Uterus (tissue), 2 donors: ENCODE measurements at regions not wholly inside any gene's neighbourhood (a gene's known extent, or its start where the extent isn't known, plus 50 kb on each side); places are given as distances from the start of the nearest gene placed in this dataset.

ENCODE experiments used
- POLR2A ChIP-seq, 2 donors: fragments of 450-650 bp; IDR thresholded peaks; one replicate each; pipeline ENCODE4 v1.6.1; 2016; ENCODE audit warnings: antibody characterized with exemption in 2 of 2, mild to moderate bottlenecking in 1 of 2, moderate library complexity in 1 of 2
- TF ChIP-seq, protein P1 (sequence below), 4 experiments: fragments of 200-600 bp in 2 of 4; fragments of 450-650 bp in 2 of 4; sonication (generic) in 2 of 4; IDR thresholded peaks; one replicate each; pipeline ENCODE4 v1.5.1; 2016 to 2019; ENCODE audit warnings: antibody characterized with exemption in 4 of 4, mild to moderate bottlenecking in 2 of 4, moderate library complexity in 1 of 4

DNA sequence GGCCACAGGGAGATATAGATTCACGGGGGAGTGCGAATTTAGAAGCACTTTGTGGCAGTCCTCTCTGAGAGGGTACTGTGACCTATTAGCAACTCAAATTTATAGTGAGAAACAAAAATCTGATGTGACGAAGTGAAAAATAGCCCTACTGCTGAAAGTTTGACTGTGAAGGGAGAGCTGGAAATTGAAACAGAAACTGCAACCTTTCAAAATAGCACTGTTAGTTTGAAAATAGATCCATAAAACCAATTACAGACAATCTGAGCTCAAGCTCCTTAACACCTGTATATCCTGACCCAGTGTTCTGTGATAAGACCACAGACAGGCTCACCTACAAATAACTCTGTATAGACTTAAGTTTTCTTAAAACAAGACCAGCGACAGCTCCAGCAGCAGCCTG is 420.1 kb downstream of the IRX1 start:
- TF ChIP-seq, protein P1, sequence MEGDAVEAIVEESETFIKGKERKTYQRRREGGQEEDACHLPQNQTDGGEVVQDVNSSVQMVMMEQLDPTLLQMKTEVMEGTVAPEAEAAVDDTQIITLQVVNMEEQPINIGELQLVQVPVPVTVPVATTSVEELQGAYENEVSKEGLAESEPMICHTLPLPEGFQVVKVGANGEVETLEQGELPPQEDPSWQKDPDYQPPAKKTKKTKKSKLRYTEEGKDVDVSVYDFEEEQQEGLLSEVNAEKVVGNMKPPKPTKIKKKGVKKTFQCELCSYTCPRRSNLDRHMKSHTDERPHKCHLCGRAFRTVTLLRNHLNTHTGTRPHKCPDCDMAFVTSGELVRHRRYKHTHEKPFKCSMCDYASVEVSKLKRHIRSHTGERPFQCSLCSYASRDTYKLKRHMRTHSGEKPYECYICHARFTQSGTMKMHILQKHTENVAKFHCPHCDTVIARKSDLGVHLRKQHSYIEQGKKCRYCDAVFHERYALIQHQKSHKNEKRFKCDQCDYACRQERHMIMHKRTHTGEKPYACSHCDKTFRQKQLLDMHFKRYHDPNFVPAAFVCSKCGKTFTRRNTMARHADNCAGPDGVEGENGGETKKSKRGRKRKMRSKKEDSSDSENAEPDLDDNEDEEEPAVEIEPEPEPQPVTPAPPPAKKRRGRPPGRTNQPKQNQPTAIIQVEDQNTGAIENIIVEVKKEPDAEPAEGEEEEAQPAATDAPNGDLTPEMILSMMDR (IDR thresholded peaks at IDR 0.05) = no peak
- no peak for TF ChIP-seq POLR2A (IDR thresholded peaks at IDR 0.05)
